Body of pancreas (tissue), 4 donors: ENCODE measurements at regions not wholly inside any gene's neighbourhood (a gene's known extent, or its start where the extent isn't known, plus 50 kb on each side); places are given as distances from the start of the nearest gene placed in this dataset.

Source experiments
- ATAC-seq: fragments of 150-250 bp; one replicate; pipeline ENCODE4 v1.9.1; 2016
- DNase-seq, 4 donors: peaks; one replicate each; pipeline ENCODE4 v3.0.0-alpha.2; 2019
- H3K27ac ChIP-seq, 4 donors: fragments of 200-600 bp; sonication (generic); 1 replicate in 3 of 4; 2 replicates in 1 of 4; pipeline versions ENCODE4 v1.5.1 to v1.6.1; 2016 to 2019; ENCODE audit warnings: mild to moderate bottlenecking in 1 of 4, mixed read lengths in 1 of 4, moderate library complexity in 1 of 4
- H3K27me3 ChIP-seq, 2 donors: fragments of 200-600 bp; sonication (generic); one replicate each; pipeline ENCODE4 v1.6.0; 2016; ENCODE audit warnings: mild to moderate bottlenecking in 1 of 2
- H3K36me3 ChIP-seq, 2 donors: fragments of 200-600 bp; sonication (generic); replicated peaks in 1 of 2; 2 replicates each; pipeline ENCODE4 v1.5.1; 2016; ENCODE audit warnings: low read depth in 2 of 2; ENCODE audit not compliant: insufficient read depth in 1 of 2
- H3K4me1 ChIP-seq: fragments of 200-600 bp; sonication (generic); one replicate; pipeline ENCODE4 v1.6.0; 2016
- H3K4me3 ChIP-seq, 2 donors: fragments of 200-600 bp; sonication (generic); 1 replicate in 1 of 2; 2 replicates in 1 of 2; pipeline ENCODE4 v1.5.1; 2016 to 2019
- H3K9me3 ChIP-seq, 3 donors: fragments of 200-600 bp; sonication (generic); 1 replicate in 2 of 3; 2 replicates in 1 of 3; pipeline ENCODE4 v1.5.1; 2016
- CTCF ChIP-seq, 7 experiments: fragments of 450-650 bp in 4 of 7; fragments of 200-600 bp in 3 of 7; sonication (generic) in 3 of 7; IDR thresholded peaks; one replicate each; pipeline ENCODE4 v1.5.1; 2016 to 2019; ENCODE audit warnings: antibody characterized with exemption in 7 of 7
- POLR2A ChIP-seq, 3 donors: fragments of 450-650 bp; IDR thresholded peaks; one replicate each; pipeline ENCODE4 v1.6.1; 2016; ENCODE audit warnings: antibody characterized with exemption in 3 of 3, mild to moderate bottlenecking in 2 of 3
- WGBS, 2 donors: methylation state at CpG; one replicate each; pipeline ENCODE4 v1.1.5; 2017; 5-methylcytosine and 5-hydroxymethylcytosine counted together
- intact Hi-C: fragments of 100-400 bp; cut with DNase I; formaldehyde crosslinking; loops from one replicate; pipeline ENCODE4 v1.15.1; 2023

DNA sequence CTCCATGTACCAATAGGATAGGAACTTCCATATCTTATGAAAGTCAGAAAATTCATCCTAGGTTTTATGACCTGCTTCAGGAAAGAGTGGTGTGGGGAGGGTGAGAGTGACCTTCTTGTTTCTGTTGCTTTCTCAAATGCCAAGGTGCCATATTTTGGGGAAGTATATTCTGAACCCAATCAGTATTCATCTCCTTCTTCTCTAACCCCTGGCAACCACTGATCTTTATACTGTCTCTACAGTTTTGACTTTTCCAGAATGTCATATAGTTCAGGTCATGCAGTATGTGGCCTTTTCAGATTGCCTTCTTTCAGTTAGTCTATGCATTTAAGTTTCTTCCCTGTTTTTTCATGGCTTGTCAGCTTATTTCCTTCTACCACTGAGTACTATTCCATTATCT lies 321.4 kb upstream of the SEMA6A start:
- H3K36me3 ChIP-seq: no peaks in the 10 kb centered on the region
- no peak overlapping the region for H3K27ac ChIP-seq
- intact Hi-C loops: no loop called here
- no peak for TF ChIP-seq CTCF (IDR thresholded peaks at IDR 0.05)
- no peak for TF ChIP-seq POLR2A (IDR thresholded peaks at IDR 0.05)
- ATAC-seq: no peak
- no peak overlapping the region for H3K4me3 ChIP-seq
- H3K4me1 ChIP-seq: no peaks in the 10 kb centered on the region
- no peaks in the 10 kb centered on the region for H3K27me3 ChIP-seq
- DNase-seq: no peak
- H3K9me3 ChIP-seq: no peaks in the 10 kb centered on the region

GRCh38 chr5:116892993-116893392 lies 318.4 kb upstream of the SEMA6A start:
- ATAC-seq (no peak), DNase-seq (no peak)
- H3K27ac ChIP-seq: no peak overlapping the region
- no peaks in the 10 kb centered on the region for H3K27me3 ChIP-seq
- no peaks in the 10 kb centered on the region for H3K9me3 ChIP-seq
- TF ChIP-seq CTCF (IDR thresholded peaks at IDR 0.05) (no peak), POLR2A (IDR thresholded peaks at IDR 0.05) (no peak)
- no peaks in the 10 kb centered on the region for H3K36me3 ChIP-seq
- H3K4me3 ChIP-seq: no peak overlapping the region
- intact Hi-C loops: no loop called here
- H3K4me1 ChIP-seq: no peaks in the 10 kb centered on the region

DNA sequence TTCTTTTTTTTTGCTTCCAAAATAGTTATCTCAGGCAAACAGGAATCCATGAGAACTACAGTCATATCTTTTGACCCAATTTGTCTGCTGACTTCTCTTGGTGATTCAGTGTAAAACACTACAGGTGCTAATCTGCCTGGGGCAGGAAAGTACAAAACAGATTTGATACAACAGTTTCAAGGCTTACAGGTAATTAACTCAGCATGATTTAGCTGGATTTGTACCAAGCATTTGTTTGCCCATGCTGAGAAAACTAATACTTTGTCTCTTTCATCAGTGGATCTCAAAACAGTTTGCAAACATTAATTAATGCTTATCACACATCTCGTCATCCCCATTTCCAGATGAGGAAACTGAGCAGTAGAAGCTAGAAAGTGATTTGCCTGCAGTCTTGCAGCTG lies 312.5 kb upstream of the SEMA6A start:
- Histone ChIP-seq H3K27me3 (no peaks in the 10 kb centered on the region), H3K4me3 (no peak overlapping the region), H3K4me1 (no peaks in the 10 kb centered on the region), H3K36me3 (no peaks in the 10 kb centered on the region), H3K9me3 (no peaks in the 10 kb centered on the region), H3K27ac (no peak overlapping the region)
- intact Hi-C loops: no loop called here
- no peak for ATAC-seq
- TF ChIP-seq CTCF (IDR thresholded peaks at IDR 0.05) (no peak), POLR2A (IDR thresholded peaks at IDR 0.05) (no peak)
- WGBS, 2 donors: 58 to 63% methylated on average over 1 of the region's 1 CpG
- no peak for DNase-seq

DNA sequence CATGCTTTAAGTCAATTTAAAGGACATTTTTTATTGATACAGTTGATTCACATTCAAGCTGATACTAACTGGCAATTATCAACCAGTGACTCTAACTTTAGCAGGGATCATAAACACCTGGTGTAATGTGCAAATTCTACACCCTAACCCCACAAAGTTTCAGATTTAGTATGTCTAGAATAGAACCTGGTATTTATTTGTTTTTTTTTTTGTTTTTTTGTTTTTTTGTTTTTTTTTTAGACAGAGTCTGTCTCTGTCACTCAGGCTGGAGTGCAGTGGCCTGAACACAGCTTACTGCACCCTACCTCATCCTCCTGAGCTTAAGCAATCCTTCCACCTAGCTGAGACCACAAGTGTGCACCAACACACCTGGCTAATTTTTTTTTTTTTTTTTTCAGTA lies 311.2 kb upstream of the SEMA6A start:
- DNase-seq: no peak
- no peaks in the 10 kb centered on the region for H3K4me1 ChIP-seq
- no peaks in the 10 kb centered on the region for H3K36me3 ChIP-seq
- H3K27ac ChIP-seq: no peak overlapping the region
- intact Hi-C loops: no loop called here
- no peak for TF ChIP-seq CTCF (IDR thresholded peaks at IDR 0.05)
- no peak for TF ChIP-seq POLR2A (IDR thresholded peaks at IDR 0.05)
- no peak for ATAC-seq
- H3K4me3 ChIP-seq: no peak overlapping the region
- H3K27me3 ChIP-seq: no peaks in the 10 kb centered on the region
- no peaks in the 10 kb centered on the region for H3K9me3 ChIP-seq

DNA sequence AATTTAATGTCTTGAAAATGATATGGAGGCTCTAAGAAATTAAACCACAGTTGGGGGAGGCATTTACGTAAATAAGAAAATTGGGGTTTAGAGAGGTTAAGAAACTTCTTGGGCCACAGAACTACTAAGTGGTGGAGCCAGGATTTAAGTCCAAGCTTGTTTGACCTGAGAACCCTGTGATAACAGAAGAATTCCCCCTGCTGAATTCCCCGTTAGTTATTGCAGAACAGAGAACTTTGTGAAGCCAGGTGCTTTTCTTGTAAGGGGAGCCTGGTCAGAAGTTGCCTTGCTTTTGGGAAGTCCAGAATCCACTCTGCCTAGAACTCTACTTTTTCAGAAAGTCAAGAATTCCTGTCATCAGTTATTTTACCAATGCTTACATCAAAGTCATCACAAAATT lies 309.3 kb upstream of the SEMA6A start:
- ATAC-seq (no peak), DNase-seq (no peak)
- Histone ChIP-seq H3K4me1 (no peaks in the 10 kb centered on the region), H3K4me3 (no peak overlapping the region), H3K9me3 (no peaks in the 10 kb centered on the region), H3K27me3 (no peaks in the 10 kb centered on the region), H3K36me3 (no peaks in the 10 kb centered on the region), H3K27ac (no peak overlapping the region)
- TF ChIP-seq POLR2A (IDR thresholded peaks at IDR 0.05): no peak
- no peak for TF ChIP-seq CTCF (IDR thresholded peaks at IDR 0.05)
- intact Hi-C loops: no loop called here
- 87 to 90% methylated on average over 2 of the region's 2 CpGs for WGBS, 2 donors
